ENCODE measurements at regions not wholly inside any gene's neighbourhood (a gene's known extent, or its start where the extent isn't known, plus 50 kb on each side); places are given as distances from the start of the nearest gene placed in this dataset.

DNA sequence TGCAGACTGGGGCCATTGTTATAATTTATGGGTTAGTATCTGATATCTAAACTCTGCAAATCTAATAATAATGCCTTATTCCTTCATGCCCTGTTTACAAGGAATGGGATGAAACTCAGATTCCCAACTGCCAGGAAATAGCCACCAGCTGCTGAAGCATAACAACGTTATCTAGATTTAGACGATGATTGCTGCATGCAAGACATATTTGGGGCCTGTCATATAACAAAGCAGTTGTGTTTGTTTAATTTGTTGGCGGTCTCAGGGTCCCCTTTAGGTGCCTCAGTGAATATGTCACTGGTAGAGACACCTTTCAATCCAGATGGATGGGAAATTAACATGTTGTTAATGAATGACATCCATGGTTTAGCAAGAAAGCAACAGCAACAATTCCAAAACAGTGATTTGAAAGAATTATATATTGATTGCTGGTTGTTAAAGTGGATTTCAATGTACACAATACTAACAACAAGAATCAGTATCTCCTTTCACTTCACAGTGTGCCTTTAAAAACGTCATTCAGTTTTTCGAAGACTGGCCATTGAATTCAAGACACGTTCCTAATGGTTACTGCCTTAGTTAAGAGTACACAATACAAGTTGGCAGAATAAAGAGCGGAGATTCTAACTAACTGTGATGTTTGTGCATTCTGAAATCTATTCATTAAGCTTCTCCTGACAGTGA, 860.6 kb upstream of the CELF2 start:
- TF ChIP-seq ZNF8 (CRISPR knock-in tag; IDR thresholded peaks at IDR 0.05) = no peak
- TF ChIP-seq ESRRG (CRISPR knock-in tag; IDR thresholded peaks at IDR 0.05) = no peak
- TF ChIP-seq, protein P1, sequence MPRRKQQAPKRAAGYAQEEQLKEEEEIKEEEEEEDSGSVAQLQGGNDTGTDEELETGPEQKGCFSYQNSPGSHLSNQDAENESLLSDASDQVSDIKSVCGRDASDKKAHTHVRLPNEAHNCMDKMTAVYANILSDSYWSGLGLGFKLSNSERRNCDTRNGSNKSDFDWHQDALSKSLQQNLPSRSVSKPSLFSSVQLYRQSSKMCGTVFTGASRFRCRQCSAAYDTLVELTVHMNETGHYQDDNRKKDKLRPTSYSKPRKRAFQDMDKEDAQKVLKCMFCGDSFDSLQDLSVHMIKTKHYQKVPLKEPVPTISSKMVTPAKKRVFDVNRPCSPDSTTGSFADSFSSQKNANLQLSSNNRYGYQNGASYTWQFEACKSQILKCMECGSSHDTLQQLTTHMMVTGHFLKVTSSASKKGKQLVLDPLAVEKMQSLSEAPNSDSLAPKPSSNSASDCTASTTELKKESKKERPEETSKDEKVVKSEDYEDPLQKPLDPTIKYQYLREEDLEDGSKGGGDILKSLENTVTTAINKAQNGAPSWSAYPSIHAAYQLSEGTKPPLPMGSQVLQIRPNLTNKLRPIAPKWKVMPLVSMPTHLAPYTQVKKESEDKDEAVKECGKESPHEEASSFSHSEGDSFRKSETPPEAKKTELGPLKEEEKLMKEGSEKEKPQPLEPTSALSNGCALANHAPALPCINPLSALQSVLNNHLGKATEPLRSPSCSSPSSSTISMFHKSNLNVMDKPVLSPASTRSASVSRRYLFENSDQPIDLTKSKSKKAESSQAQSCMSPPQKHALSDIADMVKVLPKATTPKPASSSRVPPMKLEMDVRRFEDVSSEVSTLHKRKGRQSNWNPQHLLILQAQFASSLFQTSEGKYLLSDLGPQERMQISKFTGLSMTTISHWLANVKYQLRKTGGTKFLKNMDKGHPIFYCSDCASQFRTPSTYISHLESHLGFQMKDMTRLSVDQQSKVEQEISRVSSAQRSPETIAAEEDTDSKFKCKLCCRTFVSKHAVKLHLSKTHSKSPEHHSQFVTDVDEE (CRISPR knock-in tag; IDR thresholded peaks at IDR 0.05) = no peak
- TF ChIP-seq, protein P2, sequence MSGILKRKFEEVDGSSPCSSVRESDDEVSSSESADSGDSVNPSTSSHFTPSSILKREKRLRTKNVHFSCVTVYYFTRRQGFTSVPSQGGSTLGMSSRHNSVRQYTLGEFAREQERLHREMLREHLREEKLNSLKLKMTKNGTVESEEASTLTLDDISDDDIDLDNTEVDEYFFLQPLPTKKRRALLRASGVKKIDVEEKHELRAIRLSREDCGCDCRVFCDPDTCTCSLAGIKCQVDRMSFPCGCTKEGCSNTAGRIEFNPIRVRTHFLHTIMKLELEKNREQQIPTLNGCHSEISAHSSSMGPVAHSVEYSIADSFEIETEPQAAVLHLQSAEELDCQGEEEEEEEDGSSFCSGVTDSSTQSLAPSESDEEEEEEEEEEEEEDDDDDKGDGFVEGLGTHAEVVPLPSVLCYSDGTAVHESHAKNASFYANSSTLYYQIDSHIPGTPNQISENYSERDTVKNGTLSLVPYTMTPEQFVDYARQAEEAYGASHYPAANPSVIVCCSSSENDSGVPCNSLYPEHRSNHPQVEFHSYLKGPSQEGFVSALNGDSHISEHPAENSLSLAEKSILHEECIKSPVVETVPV (CRISPR knock-in tag; IDR thresholded peaks at IDR 0.05) = no peak
- no peak for TF ChIP-seq ISL1 (CRISPR knock-in tag; IDR thresholded peaks at IDR 0.05)
- TF ChIP-seq RARB (CRISPR knock-in tag; IDR thresholded peaks at IDR 0.05) = no peak
- TF ChIP-seq CSDC2 (CRISPR knock-in tag; IDR thresholded peaks at IDR 0.05) = no peak
- no peak for TF ChIP-seq GLIS3 (CRISPR knock-in tag; IDR thresholded peaks at IDR 0.05)
- no peak for TF ChIP-seq SNAI2 (CRISPR knock-in tag; IDR thresholded peaks at IDR 0.05)
- no peak for TF ChIP-seq ARNTL (CRISPR knock-in tag; IDR thresholded peaks at IDR 0.05; ENCODE audit: borderline replicate concordance, low read depth)
- TF ChIP-seq ZFP3 (CRISPR knock-in tag; IDR thresholded peaks at IDR 0.05) = no peak
- TF ChIP-seq, protein P3, sequence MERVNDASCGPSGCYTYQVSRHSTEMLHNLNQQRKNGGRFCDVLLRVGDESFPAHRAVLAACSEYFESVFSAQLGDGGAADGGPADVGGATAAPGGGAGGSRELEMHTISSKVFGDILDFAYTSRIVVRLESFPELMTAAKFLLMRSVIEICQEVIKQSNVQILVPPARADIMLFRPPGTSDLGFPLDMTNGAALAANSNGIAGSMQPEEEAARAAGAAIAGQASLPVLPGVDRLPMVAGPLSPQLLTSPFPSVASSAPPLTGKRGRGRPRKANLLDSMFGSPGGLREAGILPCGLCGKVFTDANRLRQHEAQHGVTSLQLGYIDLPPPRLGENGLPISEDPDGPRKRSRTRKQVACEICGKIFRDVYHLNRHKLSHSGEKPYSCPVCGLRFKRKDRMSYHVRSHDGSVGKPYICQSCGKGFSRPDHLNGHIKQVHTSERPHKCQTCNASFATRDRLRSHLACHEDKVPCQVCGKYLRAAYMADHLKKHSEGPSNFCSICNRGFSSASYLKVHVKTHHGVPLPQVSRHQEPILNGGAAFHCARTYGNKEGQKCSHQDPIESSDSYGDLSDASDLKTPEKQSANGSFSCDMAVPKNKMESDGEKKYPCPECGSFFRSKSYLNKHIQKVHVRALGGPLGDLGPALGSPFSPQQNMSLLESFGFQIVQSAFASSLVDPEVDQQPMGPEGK (CRISPR knock-in tag; IDR thresholded peaks at IDR 0.05; ENCODE audit: borderline replicate concordance) = no peak
- TF ChIP-seq ZNF565 (CRISPR knock-in tag; conservative IDR thresholded peaks at IDR 0.05; ENCODE audit: low read depth) = no peak
